ENCODE measurements at regions not wholly inside any gene's neighbourhood (a gene's known extent, or its start where the extent isn't known, plus 50 kb on each side); places are given as distances from the start of the nearest gene placed in this dataset.

DNA sequence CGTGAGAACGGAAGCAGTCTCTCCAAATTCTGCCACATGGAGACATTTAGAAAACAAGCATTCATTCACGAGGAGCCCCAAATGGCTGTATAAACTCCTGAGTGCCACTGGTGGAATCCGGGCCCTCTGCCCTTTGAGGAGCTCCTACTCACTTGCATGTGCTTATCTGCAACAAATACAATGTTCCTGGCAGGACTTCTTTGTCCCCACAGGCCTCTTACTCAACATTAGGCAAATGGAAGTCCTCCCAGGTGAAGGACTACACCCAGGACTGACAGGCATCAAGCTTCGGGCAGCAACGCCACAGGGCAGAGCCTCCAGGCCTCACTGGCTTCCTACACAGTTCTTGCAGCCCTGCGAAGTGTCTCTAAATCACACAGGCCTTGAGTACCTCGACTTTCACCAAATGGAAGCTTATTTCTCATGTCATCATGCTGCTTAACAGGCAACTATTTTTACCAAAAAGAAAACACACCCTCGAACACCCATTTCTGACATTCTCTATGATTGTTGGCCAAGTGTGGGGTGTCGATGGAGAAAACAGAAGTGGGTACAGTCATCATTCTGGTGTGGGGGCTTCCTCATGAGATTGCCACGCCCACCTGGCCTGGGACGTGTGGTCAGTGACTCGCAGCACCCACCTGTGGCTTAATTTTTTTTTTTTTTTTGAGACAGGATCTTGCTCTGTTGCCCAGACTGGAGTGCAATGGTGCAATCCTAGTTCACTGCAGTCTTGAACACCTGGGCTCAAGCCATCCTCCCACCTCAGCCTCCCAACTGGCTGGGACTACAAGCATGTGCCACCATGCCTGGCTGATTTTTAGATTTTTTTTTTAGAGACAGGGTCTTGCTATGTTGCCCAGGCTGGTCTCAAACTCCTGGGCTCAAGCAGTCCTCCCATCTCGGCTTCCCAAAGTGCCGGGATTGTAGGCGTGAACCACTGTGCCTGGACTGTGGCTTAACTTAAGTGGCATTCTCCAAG, 186.8 kb upstream of the GLI2 start:
- no peak for DNase-seq (ENCODE audit: low read depth)

DNA sequence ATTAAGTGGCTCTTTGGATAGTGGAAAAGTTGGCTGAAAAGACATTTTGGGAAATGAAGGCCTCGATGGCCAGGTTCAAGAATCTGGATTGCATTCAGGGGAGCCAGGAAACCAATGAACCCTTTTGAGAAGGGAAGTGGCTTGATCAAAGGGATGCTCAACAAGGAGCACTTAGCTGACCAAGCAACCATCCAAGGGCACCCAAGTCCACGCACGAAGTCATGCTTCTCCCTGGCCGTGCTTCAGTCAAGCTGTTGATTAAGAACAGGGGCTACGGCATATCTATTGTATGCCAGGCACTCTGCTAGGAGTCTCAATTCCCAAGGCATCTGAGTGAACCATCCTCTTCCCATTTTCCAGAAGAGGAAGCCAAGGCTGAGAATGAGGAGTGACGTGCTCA, 185.8 kb upstream of the GLI2 start:
- DNase-seq (ENCODE audit: low read depth): no peak

DNA sequence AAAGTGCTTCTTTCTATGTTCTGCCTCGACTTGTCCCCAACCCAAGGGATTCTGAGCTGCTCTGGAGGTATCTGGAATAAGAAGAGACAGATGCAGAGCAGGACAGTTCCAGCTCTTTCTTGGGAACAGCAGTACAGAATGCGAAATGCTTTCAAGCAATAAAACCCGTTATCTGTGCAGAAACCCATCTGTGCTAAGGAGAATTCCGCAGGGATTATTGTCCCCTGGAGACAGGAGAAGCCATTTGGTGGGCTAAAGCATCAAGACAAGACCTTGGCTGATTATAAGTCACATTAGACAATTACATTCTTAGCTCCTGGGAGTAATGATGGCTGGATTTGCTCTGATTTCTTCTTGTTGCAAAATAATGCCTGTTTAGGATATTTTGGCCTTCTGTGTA, 185.4 kb upstream of the GLI2 start:
- DNase-seq (ENCODE audit: low read depth): no peak

DNA sequence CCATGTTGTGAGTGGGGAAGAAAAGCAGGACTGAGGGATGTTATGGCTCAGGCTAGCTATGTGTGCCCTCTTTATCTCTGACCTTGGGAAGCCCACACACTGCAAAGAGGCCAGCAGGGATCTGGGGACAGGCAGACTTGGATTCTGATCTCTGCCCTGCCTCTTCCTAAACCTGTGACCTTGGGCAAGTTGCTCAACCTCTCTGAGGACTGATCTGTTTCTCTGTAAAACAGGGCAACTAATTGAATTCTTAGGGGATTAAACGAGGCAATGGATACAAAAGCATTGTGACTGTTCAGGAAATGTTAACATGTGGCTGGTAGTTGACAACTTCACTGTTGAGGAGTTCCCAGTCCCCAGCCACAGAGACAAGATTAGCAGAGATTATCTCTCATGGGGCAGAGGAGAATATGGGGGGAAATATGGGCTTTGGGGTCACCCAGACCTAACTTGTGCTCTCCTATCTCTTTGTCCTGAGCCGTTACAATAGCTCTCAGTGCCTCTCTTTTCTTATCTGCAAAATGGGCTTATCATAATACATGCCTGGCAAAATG, 184.7 kb upstream of the GLI2 start:
- no peak for DNase-seq (ENCODE audit: low read depth)

DNA sequence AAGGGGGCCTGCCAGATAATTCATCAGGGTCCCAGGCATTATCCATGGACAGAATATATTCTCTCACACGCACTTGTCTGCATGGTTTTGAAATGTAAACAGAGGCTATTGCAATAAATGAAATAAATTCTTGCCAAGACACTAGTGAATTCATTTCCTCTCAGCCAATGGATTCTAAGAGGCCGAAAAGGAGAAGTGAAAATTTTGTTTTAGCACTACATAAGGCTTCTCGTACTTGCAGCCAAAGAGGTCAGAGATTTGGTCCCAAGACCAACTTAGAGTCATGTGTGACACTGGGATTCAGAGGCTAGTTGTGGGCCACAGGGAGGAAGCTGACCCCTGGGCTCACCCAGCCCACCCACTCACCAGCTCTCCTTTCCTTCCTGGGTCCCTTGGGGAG, 184.1 kb upstream of the GLI2 start:
- DNase-seq (ENCODE audit: low read depth): no peak

DNA sequence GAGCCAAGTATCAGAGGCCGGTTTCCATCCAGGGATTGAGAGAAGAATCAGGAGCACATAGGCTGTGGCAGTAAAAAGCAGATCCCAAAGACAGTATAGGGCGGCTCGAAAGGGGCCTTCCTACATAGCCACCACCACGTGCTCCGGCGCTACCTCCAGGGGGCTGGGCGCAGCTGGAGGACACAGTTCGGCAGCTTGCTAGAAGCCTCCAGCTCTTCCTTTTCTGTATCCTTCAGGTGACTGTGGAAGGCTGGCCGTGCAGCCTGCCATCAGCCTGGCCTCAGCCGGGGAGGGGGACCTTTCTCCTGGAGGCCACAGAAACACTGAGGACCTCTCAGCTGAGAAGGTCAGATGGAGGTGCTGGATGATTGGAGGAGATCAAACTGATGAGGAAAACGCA, 183.6 kb upstream of the GLI2 start:
- no peak for DNase-seq (ENCODE audit: low read depth)

DNA sequence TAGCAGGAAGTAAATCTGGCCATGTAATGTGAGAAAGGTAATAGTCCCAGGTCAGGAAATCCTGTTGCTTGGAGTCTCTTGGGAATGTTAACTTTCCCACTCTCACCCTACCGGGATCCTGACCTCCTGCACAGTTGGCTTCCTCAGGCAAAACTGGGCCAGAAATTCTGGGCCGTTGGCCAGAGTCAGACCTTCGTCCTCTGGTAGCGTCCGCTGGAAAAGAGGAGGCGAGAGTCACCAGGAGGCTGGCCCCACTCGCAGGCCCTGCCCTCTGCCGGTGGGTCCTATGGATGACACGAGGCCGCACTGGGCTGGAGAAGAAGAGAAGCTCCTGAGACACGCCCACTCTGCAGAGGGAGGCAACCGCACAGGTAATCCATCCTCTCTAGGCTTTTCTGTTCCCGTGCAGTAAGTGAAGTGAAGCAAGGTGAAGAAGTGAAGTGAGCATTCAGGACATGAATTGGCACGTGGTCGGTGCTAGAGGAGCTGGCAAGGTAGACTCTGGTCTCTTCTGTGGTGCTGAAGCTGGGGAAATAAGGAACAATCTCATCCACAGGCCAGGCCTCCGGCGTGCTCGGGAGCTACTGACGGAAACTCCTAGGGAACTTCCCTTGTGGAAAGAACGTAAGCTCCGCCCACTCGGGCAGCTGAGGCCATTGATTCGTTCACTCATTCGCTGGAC, 182.7 kb upstream of the GLI2 start:
- DNase-seq (ENCODE audit: low read depth): peak; percentile 62

DNA sequence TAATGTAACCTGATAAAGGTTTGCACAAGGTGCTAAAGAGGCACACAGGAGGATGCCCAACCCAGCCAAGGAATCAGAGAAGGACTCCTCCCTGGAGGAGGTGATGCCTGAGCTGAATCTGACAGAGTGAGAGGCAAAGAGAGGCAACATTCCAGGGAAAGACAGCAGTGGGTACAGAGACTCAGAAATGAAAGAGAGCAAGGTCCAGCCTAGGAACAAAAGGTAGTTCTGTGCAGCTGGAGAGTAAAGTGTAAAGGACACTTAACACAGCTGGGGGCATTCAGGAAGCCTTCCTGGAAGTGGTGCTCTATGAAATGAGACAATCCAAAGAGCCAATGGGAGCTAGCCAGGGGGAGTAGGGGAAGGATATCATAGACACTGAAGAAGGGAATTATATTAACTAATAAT, 181.0 kb upstream of the GLI2 start:
- no peak for DNase-seq (ENCODE audit: low read depth)

DNA sequence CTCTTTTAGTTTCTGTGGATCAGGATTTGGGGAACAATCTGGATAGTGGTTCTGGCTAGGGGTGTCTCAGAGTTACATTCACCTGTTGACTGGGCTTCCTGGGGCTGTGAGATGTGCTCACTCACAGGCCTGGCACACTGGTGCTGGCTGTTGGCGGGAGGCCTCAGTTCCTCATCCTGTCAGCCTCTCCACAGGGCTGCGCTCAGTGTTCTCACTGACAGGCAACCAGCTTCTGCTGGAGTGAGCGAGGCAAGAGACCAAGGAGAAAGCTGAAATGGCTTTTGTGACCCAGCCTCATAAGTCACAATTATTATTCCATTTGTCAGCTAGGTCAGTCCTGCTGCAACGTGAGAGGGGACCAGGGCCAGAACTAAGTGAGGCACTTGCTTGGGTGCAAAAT, 180.6 kb upstream of the GLI2 start:
- DNase-seq (ENCODE audit: low read depth): no peak

DNA sequence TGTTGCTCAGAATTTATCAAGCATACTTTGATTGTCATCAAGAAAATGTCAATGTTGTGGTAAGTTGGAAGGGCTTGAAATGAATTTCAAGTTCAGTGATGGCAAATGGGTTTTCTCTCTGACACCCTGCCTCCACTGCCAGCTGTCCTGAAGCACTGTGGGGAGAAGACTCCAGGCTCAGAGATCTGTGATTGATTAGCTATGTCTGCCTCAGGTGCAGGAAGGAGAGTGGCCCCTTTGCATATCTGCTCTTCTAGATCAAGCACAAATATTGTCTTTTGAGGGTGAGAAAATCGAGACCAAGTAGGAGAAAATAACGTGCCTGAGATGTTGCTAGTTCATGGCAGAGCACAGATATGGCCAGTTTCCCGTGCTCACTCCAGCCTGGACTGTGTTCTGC, 178.8 kb upstream of the GLI2 start:
- no peak for DNase-seq (ENCODE audit: low read depth)

DNA sequence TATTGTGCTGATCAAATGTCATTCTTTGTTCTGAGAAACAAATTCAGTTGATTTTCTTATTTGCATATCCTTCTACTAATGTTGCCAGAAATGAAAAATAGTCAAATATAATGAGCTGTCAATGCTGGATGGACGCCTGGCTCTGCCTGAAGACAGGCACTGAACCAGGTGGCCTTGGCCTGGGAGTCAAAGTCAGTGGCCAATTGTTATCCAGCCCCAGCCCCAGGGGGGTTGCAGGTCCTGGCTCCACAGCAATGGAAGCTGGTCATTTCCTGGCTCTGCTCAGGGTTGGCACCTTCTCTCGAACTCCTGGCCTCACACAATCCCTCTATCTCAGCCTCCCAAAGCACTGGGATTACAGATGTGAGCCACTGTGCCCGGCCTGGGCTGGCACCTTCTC, 176.8 kb upstream of the GLI2 start:
- DNase-seq (ENCODE audit: low read depth): no peak

DNA sequence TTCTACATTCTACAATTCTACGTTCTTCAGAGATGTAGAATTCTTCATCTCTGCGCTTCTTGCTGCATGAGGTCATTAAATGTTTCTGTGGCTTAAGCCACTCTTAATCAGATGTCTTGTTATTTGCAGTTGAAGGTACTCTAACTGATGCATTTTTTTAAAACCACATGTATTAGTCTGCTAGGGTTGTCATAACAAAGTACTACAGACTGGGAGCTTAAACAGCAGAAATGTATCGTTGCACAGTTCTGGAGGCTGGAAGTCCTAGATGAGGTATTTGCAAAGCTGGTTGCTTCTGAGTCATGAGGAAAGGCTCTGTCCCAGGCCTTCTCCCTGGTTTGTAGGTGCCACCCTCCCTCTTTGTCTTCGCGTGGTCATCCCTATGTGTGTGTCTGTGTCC, 176.3 kb upstream of the GLI2 start:
- peak; percentile 99 for DNase-seq (ENCODE audit: low read depth)

DNA sequence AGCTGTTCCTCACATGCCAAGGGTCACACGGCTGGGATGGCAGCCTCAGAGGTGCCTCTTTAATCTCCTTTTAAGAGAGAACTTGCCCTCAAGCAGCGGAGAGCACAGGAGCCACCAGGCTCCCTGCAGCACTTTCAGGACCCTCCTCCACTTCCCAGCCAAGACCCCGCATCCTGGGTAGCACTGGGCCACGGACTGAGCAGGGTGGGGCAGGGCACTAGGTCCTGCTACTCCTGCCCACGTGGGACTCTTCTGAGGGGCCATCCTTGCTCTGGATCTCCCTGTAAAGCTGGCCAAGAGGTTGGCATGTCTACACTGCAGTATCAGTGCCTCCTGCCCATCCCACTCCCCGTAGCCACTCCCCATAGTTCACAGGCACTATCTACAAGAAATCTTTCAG, 175.3 kb upstream of the GLI2 start:
- DNase-seq (ENCODE audit: low read depth): no peak

DNA sequence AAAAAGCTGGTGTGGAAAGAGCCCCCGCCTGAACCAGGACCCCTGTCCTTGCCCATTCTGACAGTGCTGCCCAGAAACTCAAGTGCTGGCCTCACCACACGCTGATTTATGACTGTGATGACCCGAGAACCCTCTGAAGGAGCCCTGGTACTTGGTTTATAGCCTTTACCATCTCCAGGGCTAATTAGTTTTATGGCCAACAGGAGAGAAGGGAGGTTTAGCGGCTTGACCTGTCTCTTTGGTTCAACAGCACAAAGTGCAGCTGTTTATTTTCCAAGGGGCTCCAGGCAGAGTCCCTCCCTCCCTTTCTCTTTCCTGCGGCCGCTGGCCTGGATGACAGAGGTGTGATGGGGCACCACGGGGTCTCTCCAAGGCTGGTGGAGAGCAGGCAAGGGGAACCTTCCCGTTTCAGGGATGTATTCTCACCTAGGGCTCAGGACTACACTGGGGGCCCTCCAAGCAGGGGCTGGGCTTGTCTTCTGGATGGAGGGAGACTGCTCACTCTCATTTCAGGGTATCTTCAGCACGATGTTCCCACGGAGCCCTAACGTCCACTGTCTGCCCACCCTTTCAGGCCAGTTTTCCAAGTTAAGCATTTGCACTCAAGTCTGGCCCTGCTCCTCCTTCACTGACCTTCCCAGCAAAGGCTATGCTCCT, 174.2 kb upstream of the GLI2 start:
- DNase-seq (ENCODE audit: low read depth): peak; percentile 28

DNA sequence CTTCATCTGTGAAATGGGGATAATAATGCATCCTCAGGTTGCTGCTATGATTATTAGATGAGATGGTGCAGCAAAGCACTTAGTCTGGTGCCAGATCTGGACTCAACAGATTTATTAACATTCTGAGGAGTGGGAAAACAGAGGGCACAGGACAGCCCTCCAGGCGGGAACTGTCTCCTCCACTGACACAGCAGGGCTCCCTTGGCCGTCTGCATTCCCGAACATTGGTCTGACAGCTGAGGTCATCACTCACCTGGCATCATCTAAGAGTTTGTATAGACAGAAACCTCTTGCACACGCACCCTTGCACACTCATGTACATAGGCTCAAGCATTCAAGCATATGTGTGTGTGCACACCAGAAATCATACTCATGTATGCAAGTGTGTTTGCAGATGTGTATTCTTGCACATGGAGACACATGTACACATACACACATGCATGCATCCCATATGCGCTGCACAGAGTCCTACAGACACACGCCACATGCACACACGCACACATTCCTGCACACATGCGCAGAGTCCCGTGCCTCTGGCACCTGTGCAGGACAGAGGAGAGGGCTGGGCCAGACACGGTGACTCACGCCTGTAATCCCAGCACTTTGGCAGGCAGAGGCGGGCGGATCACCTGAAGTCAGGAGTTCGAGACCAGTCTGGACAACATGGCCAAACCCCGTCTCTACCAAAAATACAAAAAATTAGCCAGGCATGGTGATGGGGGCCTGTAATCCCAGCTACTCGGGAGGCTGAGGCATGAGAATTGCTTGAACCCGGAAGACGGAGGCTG, 173.3 kb upstream of the GLI2 start:
- no peak for DNase-seq (ENCODE audit: low read depth)

DNA sequence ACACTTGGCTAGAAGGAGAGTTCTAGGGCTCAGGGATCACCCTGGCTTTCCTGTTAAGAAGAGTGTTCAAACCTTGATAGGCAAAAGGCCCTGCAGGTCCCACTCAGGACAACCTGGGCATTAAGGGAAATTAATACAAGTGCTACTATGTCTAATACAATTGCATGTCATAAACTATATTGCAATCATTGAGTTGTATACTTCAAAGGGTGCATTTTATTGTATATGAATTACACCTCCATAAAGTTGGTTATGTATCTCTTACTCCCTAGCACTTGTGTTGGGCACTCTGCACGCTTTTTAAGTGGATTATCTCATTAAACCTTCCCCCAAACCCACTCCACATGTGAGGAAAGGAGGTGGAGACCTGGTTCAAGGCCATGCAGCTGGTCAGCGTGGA, 172.1 kb upstream of the GLI2 start:
- no peak for DNase-seq (ENCODE audit: low read depth)

DNA sequence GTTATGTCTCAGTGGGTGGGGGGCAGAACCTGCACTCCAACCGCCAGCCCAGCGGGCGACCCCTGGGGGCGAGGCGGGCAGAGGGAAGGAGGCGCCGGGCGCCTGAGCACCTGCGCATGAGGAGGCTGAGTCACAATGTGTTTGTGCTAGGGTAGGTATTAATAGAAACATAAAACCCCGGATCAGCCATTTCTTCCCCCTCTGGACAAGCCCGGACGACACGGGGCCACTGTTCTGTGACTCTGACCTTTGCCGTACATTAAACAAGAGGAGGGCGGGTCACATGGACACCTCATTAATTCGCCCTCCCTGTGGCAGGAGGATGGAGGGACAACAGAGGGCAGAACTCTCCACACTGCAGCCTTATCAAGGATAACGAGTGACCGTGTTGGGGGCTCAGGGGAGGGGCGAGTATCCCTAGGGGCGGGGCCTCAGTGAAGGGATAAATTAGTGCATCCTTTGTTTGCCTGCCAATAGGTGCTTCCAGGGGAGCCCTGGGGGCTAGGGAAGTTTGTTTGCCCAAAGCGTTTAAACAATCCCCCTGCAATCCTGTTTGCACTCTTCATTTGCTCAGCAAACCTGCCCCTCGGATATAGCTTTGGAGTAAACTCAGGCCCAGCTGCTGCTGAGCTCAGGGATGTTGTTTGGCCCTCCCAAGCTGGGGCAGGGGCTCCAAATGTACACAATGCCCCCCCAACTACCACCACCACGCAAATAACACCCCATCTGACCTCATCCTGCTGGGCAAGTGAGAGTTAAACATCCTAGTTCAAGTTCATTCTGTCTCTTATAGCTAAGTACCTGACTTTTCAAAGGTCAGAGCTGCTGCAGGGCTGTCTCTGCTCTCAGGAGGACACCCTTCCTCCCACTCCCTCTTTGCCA, 171.2 kb upstream of the GLI2 start:
- DNase-seq (ENCODE audit: low read depth): no peak

DNA sequence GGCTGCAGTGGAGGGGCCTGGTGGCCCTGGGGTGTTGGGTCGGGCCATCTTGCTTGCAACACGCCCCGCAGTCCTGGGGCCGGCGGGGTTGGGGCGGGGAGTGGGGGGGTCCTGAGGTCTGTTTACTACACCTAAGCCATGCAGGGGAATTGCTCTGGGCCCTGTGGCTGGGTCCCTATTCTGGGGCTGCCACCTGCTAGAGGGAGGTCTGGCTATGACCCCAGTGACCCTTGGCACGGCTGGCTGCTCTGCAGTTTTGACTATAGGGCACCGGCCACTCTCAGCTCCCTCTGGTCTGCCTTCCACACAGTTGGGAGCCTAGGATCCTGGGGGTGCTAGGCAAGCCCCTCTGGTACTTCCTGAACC, 170.6 kb upstream of the GLI2 start:
- DNase-seq (ENCODE audit: low read depth): no peak

DNA sequence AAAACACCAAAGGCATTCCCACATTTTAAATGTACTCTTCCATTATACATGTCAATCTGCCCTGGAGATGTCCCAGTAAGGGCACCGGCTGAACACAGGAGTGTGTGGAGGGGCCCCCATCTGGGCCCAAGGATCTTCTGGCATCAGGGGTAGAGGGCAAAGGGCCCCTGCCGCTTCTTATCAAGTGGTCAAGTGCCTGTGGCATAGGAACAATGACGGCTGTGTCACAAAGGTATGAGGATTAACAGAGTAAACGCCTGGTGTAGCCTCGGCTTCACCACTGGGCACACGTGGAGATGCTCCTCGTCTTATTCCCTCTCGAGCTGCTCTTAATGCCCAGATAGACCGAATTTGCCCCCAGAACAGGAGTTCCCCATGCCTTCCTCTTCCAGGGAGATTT, 169.7 kb upstream of the GLI2 start:
- DNase-seq (ENCODE audit: low read depth): no peak

DNA sequence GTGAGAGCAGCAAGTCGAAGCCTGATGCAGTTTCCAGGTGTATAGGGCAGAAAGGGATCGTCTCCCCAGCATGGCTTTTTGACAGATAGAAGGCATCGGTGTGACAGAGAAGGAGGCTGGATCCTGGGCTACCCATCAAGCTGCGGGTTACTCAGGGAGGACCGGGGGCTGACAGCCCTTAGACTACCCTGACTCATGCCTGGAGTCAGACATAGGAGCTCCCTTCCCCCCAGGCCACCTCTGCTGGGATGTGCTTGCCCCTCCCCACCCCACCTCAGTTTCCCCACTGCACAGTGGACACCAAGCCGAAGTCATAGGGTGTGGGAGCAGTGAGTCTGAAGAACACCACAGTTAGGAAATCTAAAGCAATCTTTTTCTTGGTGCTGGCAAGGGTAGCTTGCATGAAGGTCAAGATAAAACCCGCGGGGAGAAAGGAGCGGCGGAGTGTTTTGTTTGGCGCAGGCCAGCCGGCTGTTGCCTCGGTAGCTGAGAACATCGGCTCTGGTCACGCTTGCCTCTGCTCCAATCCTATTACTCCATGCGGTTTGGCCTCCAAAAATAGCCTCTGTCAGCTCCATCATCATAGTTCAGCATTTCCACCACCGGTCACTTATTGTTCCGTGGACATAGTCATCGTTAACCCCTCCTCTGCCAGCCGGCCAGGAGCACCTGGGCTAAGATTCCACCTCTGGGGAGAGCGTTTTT, 169.2 kb upstream of the GLI2 start:
- DNase-seq (ENCODE audit: low read depth): no peak
